K562 (cell line): ENCODE measurements at regions not wholly inside any gene's neighbourhood (a gene's known extent, or its start where the extent isn't known, plus 50 kb on each side); places are given as distances from the start of the nearest gene placed in this dataset.

ENCODE experiments used
- ATAC-seq: fragments of 200-7000 bp; cut with Tn5 transposase; 3 replicates; pipeline ENCODE4 v1.9.1; 2020; ENCODE audit warnings: moderate library complexity
- BruUV-seq: library from RNA; stranded (reverse); fragments of 400-500 nt; replicated peaks from 2 replicates; lab custom pipeline; 2021; lab: Mats Ljungman, UMichigan
- CTCF ChIA-PET: fragments of 300-600 bp; formaldehyde crosslinking; extraction: SDS; loops from one replicate; lab custom pipeline; 2021; ENCODE audit warnings: low intra/inter-chr PET ratio; lab: Yijun Ruan, JAX
- POLR2A ChIA-PET: fragments of 300-600, 350-650 bp; sonication (Branson Sonifier 250); formaldehyde crosslinking; extraction: SDS; loops from one replicate; lab custom pipeline; 2021; ENCODE audit warnings: antibody characterized with exemption, inconsistent platforms; lab: Yijun Ruan, JAX
- DNase-seq, 4 experiments: peaks; one replicate each; pipeline versions ENCODE4 v3.0.0 to v3.0.0-alpha.2; 2011 to 2018; ENCODE audit warnings: low spot score in 3 of 4, mixed read lengths in 3 of 4; ENCODE audit errors: extremely low read depth in 1 of 4
- FAIRE-seq: peaks from 2 replicates; lab custom pipeline; 2011; peaks lifted over from hg19 to GRCh38; lab: Jason Lieb, UNC
- H2AFZ ChIP-seq: 2 replicates; pipeline ENCODE4 v1.6.0; 2011; ENCODE audit warnings: low read depth, low read length, control low read depth, inconsistent platforms
- H3K27ac ChIP-seq: fragments of 200-600 bp; 3 replicates; pipeline ENCODE4 v1.8.0; 2011; ENCODE audit warnings: low read depth, mild to moderate bottlenecking, control low read depth, inconsistent platforms, low read length, moderate library complexity, mixed read lengths; ENCODE audit errors: extremely low read depth
- H3K27me3 ChIP-seq, 2 experiments: fragments of 300-600 bp in 1 of 2; 2 replicates in 1 of 2; 3 replicates in 1 of 2; pipeline versions ENCODE4 v1.6.0 to v1.8.0; 2011; ENCODE audit warnings: inconsistent platforms in 2 of 2, low read length in 2 of 2, mild to moderate bottlenecking in 1 of 2, mixed read lengths in 1 of 2, moderate library complexity in 1 of 2; ENCODE audit not compliant: control insufficient read depth in 2 of 2, insufficient read depth in 2 of 2
- H3K36me3 ChIP-seq: fragments of 300-600 bp; 3 replicates; pipeline ENCODE4 v1.8.0; 2011; ENCODE audit warnings: mild to moderate bottlenecking, low read length, inconsistent platforms; ENCODE audit not compliant: control insufficient read depth, insufficient read depth
- H3K4me1 ChIP-seq, 2 experiments: fragments of 200-600 bp in 1 of 2; replicated peaks in 1 of 2; 2 replicates in 1 of 2; 3 replicates in 1 of 2; pipeline versions ENCODE4 v1.5.1 to v1.8.0; 2011; ENCODE audit warnings: inconsistent platforms in 2 of 2, low read length in 2 of 2, mild to moderate bottlenecking in 1 of 2, mixed read lengths in 1 of 2, moderate library complexity in 1 of 2; ENCODE audit not compliant: control insufficient read depth in 2 of 2, insufficient read depth in 2 of 2
- H3K4me2 ChIP-seq: 2 replicates; pipeline ENCODE4 v1.6.1; 2011; ENCODE audit warnings: low read length, control low read depth, inconsistent platforms, mixed read lengths; ENCODE audit not compliant: insufficient read depth
- H3K4me3 ChIP-seq: fragments of 200-600 bp; sonication (generic), shearing (Covaris generic); 2 replicates; pipeline ENCODE4 v1.5.1; 2016; ENCODE audit warnings: control low read depth, inconsistent platforms
- H3K79me2 ChIP-seq: fragments of 200-600 bp; 3 replicates; pipeline ENCODE4 v1.8.0; 2011; ENCODE audit warnings: low read length, inconsistent platforms; ENCODE audit not compliant: control insufficient read depth, insufficient read depth
- H3K9ac ChIP-seq, 2 experiments: 2 replicates each; pipeline versions ENCODE4 v1.6.0 to v1.6.1; 2011; ENCODE audit warnings: low read depth in 2 of 2, low read length in 2 of 2, control low read depth in 1 of 2, inconsistent platforms in 1 of 2, mild to moderate bottlenecking in 1 of 2, mixed read lengths in 1 of 2; ENCODE audit not compliant: insufficient read depth in 1 of 2
- H3K9me1 ChIP-seq: one replicate; pipeline ENCODE4 v1.6.0; 2011; ENCODE audit warnings: inconsistent platforms, mild to moderate bottlenecking, low read length, moderate library complexity; ENCODE audit not compliant: control insufficient read depth, insufficient read depth
- H3K9me3 ChIP-seq: replicated peaks from 2 replicates; pipeline ENCODE4 v1.5.1; 2011; ENCODE audit warnings: low read depth, low read length, inconsistent platforms; ENCODE audit not compliant: control insufficient read depth, insufficient read depth
- H4K20me1 ChIP-seq: replicated peaks from 2 replicates; pipeline ENCODE4 v1.6.1; 2011; ENCODE audit warnings: low read length, inconsistent platforms, mixed read lengths; ENCODE audit not compliant: control insufficient read depth, insufficient read depth
- CAMTA2 ChIP-seq: fragments of 250-450 bp; sonication (Bioruptor Pico); conservative IDR thresholded peaks from 2 replicates; pipeline ENCODE4 v1.5.1; 2022
- CREB3 ChIP-seq: fragments of 450-650 bp; conservative IDR thresholded peaks from 2 replicates; pipeline ENCODE4 v1.6.1; 2016; ENCODE audit warnings: missing genetic modification characterization, low read depth, mild to moderate bottlenecking, missing compliant biosample characterization, moderate library complexity
- E2F3 ChIP-seq: fragments of 250-450 bp; sonication (Bioruptor Pico); IDR thresholded peaks from 2 replicates; pipeline ENCODE4 v1.4.0; 2020; ENCODE audit warnings: mild to moderate bottlenecking
- FUS ChIP-seq: fragments of 200-400 bp; formaldehyde crosslinking; optimal IDR thresholded peaks from 2 replicates; pipeline ENCODE3; 2017; ENCODE audit warnings: low read depth, low read length
- WGBS: fragments of 100-300 bp; shearing (Covaris generic); methylation state at CpG from one replicate; pipeline ENCODE4 v1.1.6; 2016; ENCODE audit warnings: low coverage, mixed read lengths; ENCODE audit not compliant: insufficient coverage; ENCODE audit errors: missing lambda C conversion rate; 5-methylcytosine and 5-hydroxymethylcytosine counted together
- in situ Hi-C: fragments of 300-500 bp; cut with MboI; formaldehyde crosslinking; loops from 4 replicates; pipeline ENCODE4 v1.15.0; 2018; ENCODE audit warnings: inconsistent platforms, mixed read lengths
- intact Hi-C: fragments of 100-400 bp; cut with micrococcal nuclease; formaldehyde crosslinking; loops from 2 replicates; pipeline ENCODE4 v1.14.2; 2022

- WGBS: 0% methylated on average over 2 of the region's 2 CpGs
- no peak for FAIRE-seq
- POLR2A ChIA-PET: interaction anchor here (1.0 kb wide), 1 partner anchor 13 kb away, joined by 3 read pairs; no protein-coding TSS in a partner anchor
Observed at GRCh38 chr10:125230251-125230650, 69.9 kb upstream of the CTBP2 start.

More at GRCh38 chr10:125230251-125230650, 69.9 kb upstream of the CTBP2 start:
- TF ChIP-seq FUS (no peak), E2F3 (CRISPR knock-in tag) (no peak), CAMTA2 (no peak), CREB3 (no peak)
- Histone ChIP-seq H3K9ac (no peak overlapping the region), H3K27me3 (peaks cover 0 to 26% of the 10 kb centered on the region in 2 experiments; a peak in 3 of 5 replicates), H3K9me3 (no peaks in the 10 kb centered on the region), H3K27ac (no peak overlapping the region), H2AFZ (no peak overlapping the region), H3K4me2 (no peak overlapping the region), H3K36me3 (no peaks in the 10 kb centered on the region), H3K79me2 (no peaks in the 10 kb centered on the region), H3K9me1 (no peaks in the 10 kb centered on the region), H4K20me1 (no peaks in the 10 kb centered on the region), H3K4me3 (no peak overlapping the region), H3K4me1 (0 out of 5 replicates have a peak, but pooled peaks cover 0 to 3% of the 10 kb centered on the region in 2 experiments)
- intact Hi-C loops: no loop called here
- ATAC-seq: no peak
- CTCF ChIA-PET: no interaction called here
- in situ Hi-C loops: no loop called here
- no peak for DNase-seq
- BruUV-seq: no TSS peak
